Esophagus muscularis mucosa (tissue), 3 donors: ENCODE measurements at regions not wholly inside any gene's neighbourhood (a gene's known extent, or its start where the extent isn't known, plus 50 kb on each side); places are given as distances from the start of the nearest gene placed in this dataset.

Experiments used
- CTCF ChIP-seq, 3 experiments: fragments of 200-600 bp in 2 of 3; fragments of 450-650 bp in 1 of 3; sonication (generic) in 2 of 3; IDR thresholded peaks; one replicate each; pipeline ENCODE4 v1.5.1; 2017 to 2019; ENCODE audit warnings: antibody characterized with exemption in 3 of 3, mild to moderate bottlenecking in 2 of 3, moderate library complexity in 1 of 3
- POLR2A ChIP-seq: fragments of 450-650 bp; IDR thresholded peaks from one replicate; pipeline ENCODE4 v1.6.1; 2017; ENCODE audit warnings: antibody characterized with exemption, moderate library complexity, mild to moderate bottlenecking, low read depth

DNA sequence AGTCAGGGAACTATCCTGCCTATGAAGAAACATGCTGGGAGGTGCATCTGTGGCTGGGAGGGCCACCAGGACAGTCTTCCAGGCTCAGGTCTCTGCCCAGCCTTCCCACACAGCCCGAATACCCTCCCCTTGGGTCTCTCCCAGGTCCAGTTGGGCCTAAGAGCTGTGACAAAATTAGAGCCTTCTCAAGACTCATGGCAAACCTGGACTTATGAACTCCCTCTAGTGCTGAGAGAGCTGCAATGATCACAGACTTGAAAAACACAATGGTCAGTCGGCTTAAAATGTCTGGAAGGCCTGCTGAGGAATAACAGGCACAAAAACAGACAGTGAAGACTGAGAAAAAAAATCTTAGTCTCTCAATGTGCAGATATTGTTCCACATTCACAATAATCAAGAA lies 325.1 kb downstream of the BRINP2 start:
- no peak for TF ChIP-seq POLR2A
- TF ChIP-seq CTCF (IDR thresholded peaks at IDR 0.05) = no peak
